Neural progenitor cell (in vitro differentiated cells): ENCODE measurements at regions not wholly inside any gene's neighbourhood (a gene's known extent, or its start where the extent isn't known, plus 50 kb on each side); places are given as distances from the start of the nearest gene placed in this dataset.

Source experiments
- DNase-seq: peaks from one replicate; pipeline ENCODE4 v3.0.0-alpha.2; 2016; ENCODE audit warnings: low spot score
- H2AFZ ChIP-seq: fragments of 200-600 bp; sonication (generic); replicated peaks from 2 replicates; pipeline ENCODE4 v1.6.1; 2016; ENCODE audit warnings: antibody characterized with exemption
- H3F3A ChIP-seq: fragments of 200-600 bp; sonication (generic); 2 replicates; pipeline ENCODE4 v1.6.1; 2016; ENCODE audit warnings: antibody characterized with exemption, low read depth
- H3K27ac ChIP-seq: fragments of 200-600 bp; sonication (generic); 2 replicates; pipeline ENCODE4 v1.5.1; 2016; ENCODE audit warnings: mild to moderate bottlenecking
- H3K27me3 ChIP-seq: fragments of 200-600 bp; sonication (generic); 2 replicates; pipeline ENCODE4 v1.6.1; 2016; ENCODE audit warnings: mild to moderate bottlenecking, moderate library complexity
- H3K36me3 ChIP-seq: fragments of 200-600 bp; sonication (generic); 2 replicates; pipeline ENCODE4 v1.5.1; 2016
- H3K4me1 ChIP-seq: fragments of 200-600 bp; sonication (generic); 2 replicates; pipeline ENCODE4 v1.6.1; 2016; ENCODE audit warnings: mixed run types
- H3K4me2 ChIP-seq: fragments of 200-600 bp; sonication (generic); 2 replicates; pipeline ENCODE4 v1.6.1; 2016
- H3K4me3 ChIP-seq: fragments of 200-600 bp; sonication (generic); 2 replicates; pipeline ENCODE4 v1.5.1; 2016
- H3K79me2 ChIP-seq: fragments of 200-600 bp; sonication (generic); 2 replicates; pipeline ENCODE4 v1.6.1; 2016; ENCODE audit warnings: low read depth
- H3K9ac ChIP-seq: fragments of 200-600 bp; sonication (generic); 2 replicates; pipeline ENCODE4 v1.6.1; 2016
- H3K9me3 ChIP-seq: fragments of 200-600 bp; sonication (generic); 2 replicates; pipeline ENCODE4 v1.5.1; 2016; ENCODE audit warnings: low read depth
- H4K20me1 ChIP-seq: fragments of 200-600 bp; sonication (generic); 2 replicates; pipeline ENCODE4 v1.6.1; 2016; ENCODE audit warnings: low read depth
- H3K27ac Mint-ChIP-seq: 3 replicates; pipeline ENCODE4 v1.8.0; 2021; ENCODE audit warnings: mixed read lengths
- H3K27me3 Mint-ChIP-seq: 2 replicates; pipeline ENCODE4 v1.8.0; 2022; ENCODE audit warnings: low read depth, mild to moderate bottlenecking, inconsistent platforms, moderate library complexity, mixed read lengths; ENCODE audit not compliant: insufficient read depth
- H3K36me3 Mint-ChIP-seq: 3 replicates; pipeline ENCODE4 v1.8.0; 2021; ENCODE audit warnings: mixed read lengths
- H3K4me1 Mint-ChIP-seq: 3 replicates; pipeline ENCODE4 v1.8.0; 2021; ENCODE audit warnings: mixed read lengths
- H3K4me3 Mint-ChIP-seq: 3 replicates; pipeline ENCODE4 v1.8.0; 2021; ENCODE audit warnings: mild to moderate bottlenecking, moderate library complexity, mixed read lengths
- H3K9me3 Mint-ChIP-seq: 3 replicates; pipeline ENCODE4 v1.8.0; 2020; ENCODE audit warnings: mixed read lengths
- EZH2 ChIP-seq: fragments of 200-600 bp; sonication (generic); IDR thresholded peaks from 2 replicates; pipeline ENCODE4 v1.6.1; 2017; ENCODE audit warnings: antibody characterized with exemption, mild to moderate bottlenecking, moderate library complexity
- EZH2phosphoT487 ChIP-seq: fragments of 200-600 bp; sonication (generic); IDR thresholded peaks from 2 replicates; pipeline ENCODE4 v1.6.1; 2017; ENCODE audit warnings: antibody characterized with exemption
- TF ChIP-seq, protein P1 (sequence below): fragments of 200-600 bp; sonication (generic); IDR thresholded peaks from 2 replicates; pipeline ENCODE4 v1.5.1; 2017; ENCODE audit warnings: antibody characterized with exemption, mild to moderate bottlenecking

DNA sequence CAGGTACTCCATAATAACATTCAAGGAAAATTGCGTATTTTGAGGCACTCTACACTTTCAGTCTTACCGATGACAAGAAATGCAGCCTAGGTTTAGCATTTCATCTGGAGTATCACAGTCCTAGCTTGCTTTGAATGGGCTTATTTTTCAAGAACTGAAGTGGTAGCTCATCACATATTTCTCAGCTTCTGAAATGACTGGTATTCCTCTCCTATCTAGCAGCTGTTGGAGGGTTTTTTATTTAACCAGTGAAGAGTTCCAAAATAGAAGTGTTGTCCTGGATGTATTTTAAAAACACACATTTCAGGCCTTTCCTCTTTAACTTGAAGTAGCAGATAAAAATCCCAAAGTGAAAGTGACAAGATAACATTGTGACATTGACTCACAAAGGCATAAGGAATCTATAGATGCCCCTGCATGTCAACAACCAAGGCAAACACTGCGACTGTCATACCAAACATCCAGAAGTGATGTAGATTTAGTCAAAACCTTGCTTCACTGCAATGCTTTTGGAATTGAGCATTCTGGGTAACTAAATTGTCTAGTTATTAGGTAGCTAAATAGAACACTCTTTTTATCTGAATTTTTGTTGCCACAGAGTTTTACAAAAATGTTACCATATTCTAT is 182.2 kb upstream of the FBXO33 start:
- Mint-ChIP-seq H3K27ac (no peak overlapping the region), H3K9me3 (no peaks in the 10 kb centered on the region), H3K4me1 (no peaks in the 10 kb centered on the region), H3K36me3 (no peaks in the 10 kb centered on the region), H3K27me3 (peaks cover 2% of the 10 kb centered on the region), H3K4me3 (no peak overlapping the region)
- Histone ChIP-seq H3K9ac (no peak overlapping the region), H3K27me3 (no peaks in the 10 kb centered on the region), H3K79me2 (no peaks in the 10 kb centered on the region), H4K20me1 (no peaks in the 10 kb centered on the region), H3K36me3 (no peaks in the 10 kb centered on the region), H3K9me3 (no peaks in the 10 kb centered on the region), H2AFZ (no peak overlapping the region), H3K27ac (no peak overlapping the region), H3K4me2 (no peak overlapping the region), H3K4me3 (no peak overlapping the region), H3K4me1 (peaks cover 10% of the 10 kb centered on the region), H3F3A (no peaks in the 10 kb centered on the region)
- no peak for TF ChIP-seq EZH2
- TF ChIP-seq EZH2phosphoT487, result no peak
- TF ChIP-seq, protein P1, sequence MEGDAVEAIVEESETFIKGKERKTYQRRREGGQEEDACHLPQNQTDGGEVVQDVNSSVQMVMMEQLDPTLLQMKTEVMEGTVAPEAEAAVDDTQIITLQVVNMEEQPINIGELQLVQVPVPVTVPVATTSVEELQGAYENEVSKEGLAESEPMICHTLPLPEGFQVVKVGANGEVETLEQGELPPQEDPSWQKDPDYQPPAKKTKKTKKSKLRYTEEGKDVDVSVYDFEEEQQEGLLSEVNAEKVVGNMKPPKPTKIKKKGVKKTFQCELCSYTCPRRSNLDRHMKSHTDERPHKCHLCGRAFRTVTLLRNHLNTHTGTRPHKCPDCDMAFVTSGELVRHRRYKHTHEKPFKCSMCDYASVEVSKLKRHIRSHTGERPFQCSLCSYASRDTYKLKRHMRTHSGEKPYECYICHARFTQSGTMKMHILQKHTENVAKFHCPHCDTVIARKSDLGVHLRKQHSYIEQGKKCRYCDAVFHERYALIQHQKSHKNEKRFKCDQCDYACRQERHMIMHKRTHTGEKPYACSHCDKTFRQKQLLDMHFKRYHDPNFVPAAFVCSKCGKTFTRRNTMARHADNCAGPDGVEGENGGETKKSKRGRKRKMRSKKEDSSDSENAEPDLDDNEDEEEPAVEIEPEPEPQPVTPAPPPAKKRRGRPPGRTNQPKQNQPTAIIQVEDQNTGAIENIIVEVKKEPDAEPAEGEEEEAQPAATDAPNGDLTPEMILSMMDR, result no peak
- no peak for DNase-seq

GRCh38 chr14:39609119-39609518 is 176.9 kb upstream of the FBXO33 start:
- Histone ChIP-seq H3K9ac (no peak overlapping the region), H3K27me3 (no peaks in the 10 kb centered on the region), H3K4me2 (no peak overlapping the region), H2AFZ (no peak overlapping the region), H3K4me3 (no peak overlapping the region), H3K9me3 (no peaks in the 10 kb centered on the region), H3F3A (no peaks in the 10 kb centered on the region), H3K79me2 (no peaks in the 10 kb centered on the region), H3K36me3 (no peaks in the 10 kb centered on the region), H3K4me1 (peaks cover 7% of the 10 kb centered on the region), H3K27ac (no peak overlapping the region), H4K20me1 (no peaks in the 10 kb centered on the region)
- Mint-ChIP-seq H3K27me3 (no peaks in the 10 kb centered on the region), H3K9me3 (no peaks in the 10 kb centered on the region), H3K27ac (no peak overlapping the region), H3K4me1 (no peaks in the 10 kb centered on the region), H3K4me3 (no peak overlapping the region), H3K36me3 (no peaks in the 10 kb centered on the region)
- TF ChIP-seq EZH2, result no peak
- TF ChIP-seq EZH2phosphoT487, result no peak
- TF ChIP-seq, protein P1, result no peak
- DNase-seq, result no peak

DNA sequence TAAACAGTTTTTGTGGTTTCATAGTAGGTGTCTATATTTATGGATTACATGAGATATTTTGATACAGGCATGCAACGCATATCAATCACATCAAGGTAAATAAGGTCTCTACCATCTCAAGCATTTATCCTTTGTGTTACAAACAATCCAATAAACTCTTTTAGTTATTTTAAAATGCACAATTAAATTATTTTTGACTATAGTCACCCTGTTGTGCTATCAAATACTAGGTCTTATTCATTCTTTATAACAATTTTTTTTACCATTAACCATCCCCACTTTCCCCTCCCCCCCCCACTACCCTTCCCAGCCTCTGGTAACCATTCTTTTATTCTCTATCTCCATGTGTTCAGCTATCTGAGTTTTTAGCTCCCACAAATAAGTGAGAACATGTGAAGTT is 175.7 kb upstream of the FBXO33 start:
- Histone ChIP-seq H3K27ac (no peak overlapping the region), H3K36me3 (no peaks in the 10 kb centered on the region), H2AFZ (no peak overlapping the region), H4K20me1 (no peaks in the 10 kb centered on the region), H3K4me1 (peaks cover 7% of the 10 kb centered on the region), H3K4me3 (no peak overlapping the region), H3F3A (no peaks in the 10 kb centered on the region), H3K79me2 (no peaks in the 10 kb centered on the region), H3K9ac (no peak overlapping the region), H3K9me3 (no peaks in the 10 kb centered on the region), H3K4me2 (no peak overlapping the region), H3K27me3 (no peaks in the 10 kb centered on the region)
- Mint-ChIP-seq H3K27ac (no peak overlapping the region), H3K27me3 (no peaks in the 10 kb centered on the region), H3K4me3 (no peak overlapping the region), H3K4me1 (no peaks in the 10 kb centered on the region), H3K36me3 (no peaks in the 10 kb centered on the region), H3K9me3 (no peaks in the 10 kb centered on the region)
- TF ChIP-seq, protein P1, result no peak
- TF ChIP-seq EZH2 (no peak), EZH2phosphoT487 (no peak)
- DNase-seq, result no peak
